ENCODE measurements at regions not wholly inside any gene's neighbourhood (a gene's known extent, or its start where the extent isn't known, plus 50 kb on each side); places are given as distances from the start of the nearest gene placed in this dataset.

- no peaks in the 10 kb centered on the region for H3K79me2 ChIP-seq (replicated peaks; ENCODE audit: insufficient read depth)
- H3K27me3 Mint-ChIP-seq (ENCODE audit: insufficient read depth, low read depth, poor library complexity) = no peaks in the 10 kb centered on the region
- no peak overlapping the region for H3K4me3 ChIP-seq
- peak overlapping the region; percentile 67 for H2AFZ ChIP-seq
- no peak overlapping the region for H3K27ac ChIP-seq (ENCODE audit: low read depth)
- ATAC-seq (no peak), DNase-seq (ENCODE audit: low spot score) (no peak)
- no peaks in the 10 kb centered on the region for H3K27me3 ChIP-seq (ENCODE audit: insufficient read depth)
- no peaks in the 10 kb centered on the region for H4K20me1 ChIP-seq (replicated peaks; ENCODE audit: insufficient read depth)
- peaks cover 7% of the 10 kb centered on the region; the same call in 1 of the 2 replicates for H3K9me2 ChIP-seq (ENCODE audit: insufficient read depth)
- H3K4me1 ChIP-seq (ENCODE audit: insufficient read depth) = no peaks in the 10 kb centered on the region
- TF ChIP-seq ETS1 (IDR thresholded peaks at IDR 0.05) (no peak), EZH2 (IDR thresholded peaks at IDR 0.05; ENCODE audit: low read depth, unreplicated experiment) (no peak), NANOG (IDR thresholded peaks at IDR 0.05; ENCODE audit: borderline replicate concordance) (no peak), JUNB (IDR thresholded peaks at IDR 0.05; ENCODE audit: unreplicated experiment) (no peak), STAT1 (IDR thresholded peaks at IDR 0.05; ENCODE audit: unreplicated experiment) (no peak), ZNF114 (CRISPR knock-in tag; IDR thresholded peaks at IDR 0.05) (no peak), ZNF462 (CRISPR knock-in tag; IDR thresholded peaks at IDR 0.05) (no peak), EZH2phosphoT487 (IDR thresholded peaks at IDR 0.05; ENCODE audit: unreplicated experiment) (no peak), ZNF331 (CRISPR knock-in tag; IDR thresholded peaks at IDR 0.05; ENCODE audit: low read depth) (no peak), POLR2AphosphoS5 (IDR thresholded peaks at IDR 0.05; ENCODE audit: low read depth) (no peak), CREB1 (CRISPR knock-in tag; IDR thresholded peaks at IDR 0.05; ENCODE audit: low read depth) (no peak)
- TF ChIP-seq, protein P1, sequence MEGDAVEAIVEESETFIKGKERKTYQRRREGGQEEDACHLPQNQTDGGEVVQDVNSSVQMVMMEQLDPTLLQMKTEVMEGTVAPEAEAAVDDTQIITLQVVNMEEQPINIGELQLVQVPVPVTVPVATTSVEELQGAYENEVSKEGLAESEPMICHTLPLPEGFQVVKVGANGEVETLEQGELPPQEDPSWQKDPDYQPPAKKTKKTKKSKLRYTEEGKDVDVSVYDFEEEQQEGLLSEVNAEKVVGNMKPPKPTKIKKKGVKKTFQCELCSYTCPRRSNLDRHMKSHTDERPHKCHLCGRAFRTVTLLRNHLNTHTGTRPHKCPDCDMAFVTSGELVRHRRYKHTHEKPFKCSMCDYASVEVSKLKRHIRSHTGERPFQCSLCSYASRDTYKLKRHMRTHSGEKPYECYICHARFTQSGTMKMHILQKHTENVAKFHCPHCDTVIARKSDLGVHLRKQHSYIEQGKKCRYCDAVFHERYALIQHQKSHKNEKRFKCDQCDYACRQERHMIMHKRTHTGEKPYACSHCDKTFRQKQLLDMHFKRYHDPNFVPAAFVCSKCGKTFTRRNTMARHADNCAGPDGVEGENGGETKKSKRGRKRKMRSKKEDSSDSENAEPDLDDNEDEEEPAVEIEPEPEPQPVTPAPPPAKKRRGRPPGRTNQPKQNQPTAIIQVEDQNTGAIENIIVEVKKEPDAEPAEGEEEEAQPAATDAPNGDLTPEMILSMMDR (conservative IDR thresholded peaks at IDR 0.05; ENCODE audit: low read depth in 2 of 2) = no peak
- TF ChIP-seq, protein P2, sequence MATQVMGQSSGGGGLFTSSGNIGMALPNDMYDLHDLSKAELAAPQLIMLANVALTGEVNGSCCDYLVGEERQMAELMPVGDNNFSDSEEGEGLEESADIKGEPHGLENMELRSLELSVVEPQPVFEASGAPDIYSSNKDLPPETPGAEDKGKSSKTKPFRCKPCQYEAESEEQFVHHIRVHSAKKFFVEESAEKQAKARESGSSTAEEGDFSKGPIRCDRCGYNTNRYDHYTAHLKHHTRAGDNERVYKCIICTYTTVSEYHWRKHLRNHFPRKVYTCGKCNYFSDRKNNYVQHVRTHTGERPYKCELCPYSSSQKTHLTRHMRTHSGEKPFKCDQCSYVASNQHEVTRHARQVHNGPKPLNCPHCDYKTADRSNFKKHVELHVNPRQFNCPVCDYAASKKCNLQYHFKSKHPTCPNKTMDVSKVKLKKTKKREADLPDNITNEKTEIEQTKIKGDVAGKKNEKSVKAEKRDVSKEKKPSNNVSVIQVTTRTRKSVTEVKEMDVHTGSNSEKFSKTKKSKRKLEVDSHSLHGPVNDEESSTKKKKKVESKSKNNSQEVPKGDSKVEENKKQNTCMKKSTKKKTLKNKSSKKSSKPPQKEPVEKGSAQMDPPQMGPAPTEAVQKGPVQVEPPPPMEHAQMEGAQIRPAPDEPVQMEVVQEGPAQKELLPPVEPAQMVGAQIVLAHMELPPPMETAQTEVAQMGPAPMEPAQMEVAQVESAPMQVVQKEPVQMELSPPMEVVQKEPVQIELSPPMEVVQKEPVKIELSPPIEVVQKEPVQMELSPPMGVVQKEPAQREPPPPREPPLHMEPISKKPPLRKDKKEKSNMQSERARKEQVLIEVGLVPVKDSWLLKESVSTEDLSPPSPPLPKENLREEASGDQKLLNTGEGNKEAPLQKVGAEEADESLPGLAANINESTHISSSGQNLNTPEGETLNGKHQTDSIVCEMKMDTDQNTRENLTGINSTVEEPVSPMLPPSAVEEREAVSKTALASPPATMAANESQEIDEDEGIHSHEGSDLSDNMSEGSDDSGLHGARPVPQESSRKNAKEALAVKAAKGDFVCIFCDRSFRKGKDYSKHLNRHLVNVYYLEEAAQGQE (IDR thresholded peaks at IDR 0.05; ENCODE audit: unreplicated experiment) = no peak
- no peak overlapping the region for H3K4me3 Mint-ChIP-seq
- H3K4me1 Mint-ChIP-seq = no peaks in the 10 kb centered on the region
- no peak overlapping the region for H3K4me2 ChIP-seq
- no peaks in the 10 kb centered on the region for H3K36me3 ChIP-seq (ENCODE audit: insufficient read depth)
- H3F3A ChIP-seq (replicated peaks; ENCODE audit: low read depth) = 0 out of 2 replicates have a peak, but pooled peaks cover 4% of the 10 kb centered on the region
- H3K9me3 Mint-ChIP-seq = peaks cover 5% of the 10 kb centered on the region
- H3K36me3 Mint-ChIP-seq (ENCODE audit: low read depth) = no peaks in the 10 kb centered on the region
- H3K27ac Mint-ChIP-seq = no peak overlapping the region
Measured at GRCh38 chr9:42386477-42386876, 203.0 kb downstream of the SPATA31A6 start.

Measured in GM23338 (cell line).